H1 (cell line): ENCODE measurements at regions not wholly inside any gene's neighbourhood (a gene's known extent, or its start where the extent isn't known, plus 50 kb on each side); places are given as distances from the start of the nearest gene placed in this dataset.

Experiments
- BACH1 ChIP-seq: IDR thresholded peaks from 2 replicates; pipeline ENCODE4 v1.6.1; 2012; ENCODE audit warnings: low read length, improper control_type of control experiment
- CHD7 ChIP-seq: fragments of 300-600 bp; sonication (generic); IDR thresholded peaks from 2 replicates; pipeline ENCODE4 v1.7.1; 2012; ENCODE audit warnings: low read length, moderate library complexity, mild to moderate bottlenecking, inconsistent platforms; ENCODE audit not compliant: insufficient replicate concordance
- CTBP2 ChIP-seq: IDR thresholded peaks from 2 replicates; pipeline ENCODE4 v1.7.0; 2011; ENCODE audit warnings: borderline replicate concordance, mild to moderate bottlenecking, moderate library complexity, mixed read lengths, low read length; ENCODE audit not compliant: insufficient read depth, insufficient read length
- POLR2A ChIP-seq, 2 experiments: IDR thresholded peaks; 1 replicate in 1 of 2; 2 replicates in 1 of 2; pipeline ENCODE4 v1.6.1; 2011; ENCODE audit warnings: low read depth in 2 of 2, low read length in 2 of 2, mild to moderate bottlenecking in 2 of 2; ENCODE audit errors: control extremely low read depth in 1 of 2
- RFX5 ChIP-seq: IDR thresholded peaks from 2 replicates; pipeline ENCODE4 v1.6.1; 2011; ENCODE audit warnings: low read depth, low read length, improper control_type of control experiment, borderline replicate concordance
- SRF ChIP-seq: IDR thresholded peaks from 2 replicates; pipeline ENCODE4 v1.6.1; 2011; ENCODE audit warnings: mild to moderate bottlenecking, low read depth, low read length, moderate library complexity
- TCF12 ChIP-seq: IDR thresholded peaks from 2 replicates; pipeline ENCODE4 v1.6.1; 2011; ENCODE audit warnings: low read depth, mild to moderate bottlenecking, low read length
- YY1 ChIP-seq: IDR thresholded peaks from 2 replicates; pipeline ENCODE4 v1.6.1; 2011; ENCODE audit warnings: low read depth, mild to moderate bottlenecking, low read length

GRCh38 chr13:27713767-27714166 lies 78.5 kb upstream of the GSX1 start (continued):
- TF ChIP-seq POLR2A (IDR thresholded peaks at IDR 0.05; ENCODE audit: control extremely low read depth in 1 of 2, low read depth in 2 of 2, low read length in 2 of 2) (no peak), TCF12 (no peak), BACH1 (no peak), CHD7 (no peak), SRF (no peak), RFX5 (no peak), CTBP2 (no peak), YY1 (no peak)
